H1 (cell line): ENCODE measurements at regions not wholly inside any gene's neighbourhood (a gene's known extent, or its start where the extent isn't known, plus 50 kb on each side); places are given as distances from the start of the nearest gene placed in this dataset.

Source experiments
- CTCF ChIP-seq, 3 experiments: IDR thresholded peaks; 1 replicate in 2 of 3; 2 replicates in 1 of 3; pipeline versions ENCODE4 v1.5.1 to v1.6.1; 2011; ENCODE audit warnings: low read length in 3 of 3, mild to moderate bottlenecking in 3 of 3, inconsistent platforms in 2 of 3, low read depth in 1 of 3, moderate library complexity in 1 of 3; ENCODE audit not compliant: insufficient read depth in 1 of 3; ENCODE audit errors: control extremely low read depth in 1 of 3
- EP300 ChIP-seq, 2 experiments: IDR thresholded peaks; 1 replicate in 1 of 2; 2 replicates in 1 of 2; pipeline ENCODE4 v1.6.1; 2011 to 2012; ENCODE audit warnings: low read depth in 2 of 2, low read length in 2 of 2, mild to moderate bottlenecking in 2 of 2, borderline replicate concordance in 1 of 2, inconsistent platforms in 1 of 2, moderate library complexity in 1 of 2
- EZH2 ChIP-seq: fragments of 200-600 bp; sonication (generic); IDR thresholded peaks from 2 replicates; pipeline ENCODE4 v1.7.1; 2012; ENCODE audit warnings: low read depth, mild to moderate bottlenecking, moderate library complexity, low read length, inconsistent platforms; ENCODE audit not compliant: severe bottlenecking
- GABPA ChIP-seq: IDR thresholded peaks from 2 replicates; pipeline ENCODE4 v1.6.1; 2011; ENCODE audit warnings: mild to moderate bottlenecking, low read length, moderate library complexity, borderline replicate concordance; ENCODE audit not compliant: insufficient read depth

- TF ChIP-seq CTCF (IDR thresholded peaks at IDR 0.05; ENCODE audit: control extremely low read depth in 1 of 3, insufficient read depth in 1 of 3, low read depth in 1 of 3, low read length in 3 of 3) (no peak), EP300 (IDR thresholded peaks at IDR 0.05; ENCODE audit: borderline replicate concordance in 1 of 2, low read depth in 2 of 2, low read length in 2 of 2) (no peak), EZH2 (no peak), GABPA (no peak)
Measured at GRCh38 chr9:109907810-109908458, 127.9 kb downstream of the PALM2AKAP2 start.
